D721Med (cell line): ENCODE measurements at regions not wholly inside any gene's neighbourhood (a gene's known extent, or its start where the extent isn't known, plus 50 kb on each side); places are given as distances from the start of the nearest gene placed in this dataset.
A peak's percentile ranks its signal among the peaks of the same experiment; 100 is the strongest.
"Not testable (repeated sequence)": the region's sequence is repeated elsewhere in the genome, so short reads cannot be mapped to it uniquely, and the experiment has no call there.

ENCODE experiments used
- DNase-seq: peaks from one replicate; pipeline ENCODE4 v3.0.0; 2011; ENCODE audit warnings: low spot score; ENCODE audit not compliant: insufficient read length
- FAIRE-seq: peaks from 2 replicates; lab custom pipeline; 2011; peaks lifted over from hg19 to GRCh38; lab: Jason Lieb, UNC
- CTCF ChIP-seq: IDR thresholded peaks from 2 replicates; pipeline ENCODE4 v1.5.1; 2012; ENCODE audit warnings: mild to moderate bottlenecking, control low read depth; ENCODE audit not compliant: insufficient read depth; ENCODE audit errors: missing control alignments

- no peak for TF ChIP-seq CTCF
- FAIRE-seq: no peak
- DNase-seq: no peak
These were observed 66.5 kb upstream of the THUMPD2 start for GRCh38 chr2:39845460-39846146.

- DNase-seq: no peak
These were observed 60.3 kb upstream of the THUMPD2 start for GRCh38 chr2:39839261-39839848.

GRCh38 chr2:39838589-39838988, 59.5 kb upstream of the THUMPD2 start:
- no peak for TF ChIP-seq CTCF
- FAIRE-seq: no peak
- DNase-seq: no peak

More at GRCh38 chr2:39839261-39839848, 60.3 kb upstream of the THUMPD2 start:
- TF ChIP-seq CTCF: no peak
- no peak for FAIRE-seq

- no peak for DNase-seq
- TF ChIP-seq CTCF: peak; percentile 13
- no peak for FAIRE-seq
These were observed 58.9 kb upstream of the THUMPD2 start for GRCh38 chr2:39837856-39838453.

- no peak for FAIRE-seq
- DNase-seq: no peak
- no peak for TF ChIP-seq CTCF
These were observed 57.6 kb upstream of the THUMPD2 start for GRCh38 chr2:39836638-39837037.

- DNase-seq (no peak), FAIRE-seq (no peak)
- no peak for TF ChIP-seq CTCF
These were observed 55.4 kb upstream of the THUMPD2 start for GRCh38 chr2:39834426-39834825.

GRCh38 chr2:39830610-39831009, 51.6 kb upstream of the THUMPD2 start:
- DNase-seq, FAIRE-seq: not testable (repeated sequence)
